ENCODE measurements at regions not wholly inside any gene's neighbourhood (a gene's known extent, or its start where the extent isn't known, plus 50 kb on each side); places are given as distances from the start of the nearest gene placed in this dataset.

DNA sequence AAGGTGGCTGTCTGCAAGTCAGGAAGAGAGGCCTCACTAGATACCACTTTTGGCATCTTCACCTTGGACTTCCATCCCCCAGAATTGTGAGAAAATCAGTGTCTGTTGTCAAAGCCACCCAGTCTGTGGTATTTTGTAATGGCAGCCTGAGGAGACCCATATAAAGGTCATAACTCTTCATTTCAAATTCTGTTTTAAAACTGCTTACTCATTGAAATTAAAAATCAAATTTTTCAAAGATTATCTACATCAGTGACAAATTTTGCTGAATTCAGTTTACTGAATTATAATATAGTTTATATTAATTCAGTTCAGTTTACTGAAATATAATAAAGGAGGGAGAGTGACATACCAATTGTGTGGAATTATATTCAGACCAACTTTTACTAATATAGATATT is 133.1 kb upstream of the IL15 start:
- no peaks in the 10 kb centered on the region for H3K79me2 ChIP-seq (ENCODE audit: insufficient read depth, low read length)
- no peak overlapping the region for H3K4me2 ChIP-seq (ENCODE audit: insufficient read depth, low read length)
- H3K4me3 ChIP-seq (ENCODE audit: insufficient read depth, low read length): no peak overlapping the region
- no peaks in the 10 kb centered on the region for H3K9me3 ChIP-seq (ENCODE audit: low read depth, low read length)
- no peak overlapping the region for H3K27ac ChIP-seq (ENCODE audit: low read depth, low read length)
- no peaks in the 10 kb centered on the region for H3K36me3 ChIP-seq (ENCODE audit: insufficient read depth, low read length)
- no peaks in the 10 kb centered on the region for H3K4me1 ChIP-seq (ENCODE audit: insufficient read depth, low read length)
- H4K20me1 ChIP-seq (ENCODE audit: insufficient read depth, low read length): no peaks in the 10 kb centered on the region
- H3K27me3 ChIP-seq (ENCODE audit: insufficient read depth, low read length): no peaks in the 10 kb centered on the region
- TF ChIP-seq, protein P1, sequence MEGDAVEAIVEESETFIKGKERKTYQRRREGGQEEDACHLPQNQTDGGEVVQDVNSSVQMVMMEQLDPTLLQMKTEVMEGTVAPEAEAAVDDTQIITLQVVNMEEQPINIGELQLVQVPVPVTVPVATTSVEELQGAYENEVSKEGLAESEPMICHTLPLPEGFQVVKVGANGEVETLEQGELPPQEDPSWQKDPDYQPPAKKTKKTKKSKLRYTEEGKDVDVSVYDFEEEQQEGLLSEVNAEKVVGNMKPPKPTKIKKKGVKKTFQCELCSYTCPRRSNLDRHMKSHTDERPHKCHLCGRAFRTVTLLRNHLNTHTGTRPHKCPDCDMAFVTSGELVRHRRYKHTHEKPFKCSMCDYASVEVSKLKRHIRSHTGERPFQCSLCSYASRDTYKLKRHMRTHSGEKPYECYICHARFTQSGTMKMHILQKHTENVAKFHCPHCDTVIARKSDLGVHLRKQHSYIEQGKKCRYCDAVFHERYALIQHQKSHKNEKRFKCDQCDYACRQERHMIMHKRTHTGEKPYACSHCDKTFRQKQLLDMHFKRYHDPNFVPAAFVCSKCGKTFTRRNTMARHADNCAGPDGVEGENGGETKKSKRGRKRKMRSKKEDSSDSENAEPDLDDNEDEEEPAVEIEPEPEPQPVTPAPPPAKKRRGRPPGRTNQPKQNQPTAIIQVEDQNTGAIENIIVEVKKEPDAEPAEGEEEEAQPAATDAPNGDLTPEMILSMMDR (IDR thresholded peaks at IDR 0.05; ENCODE audit: extremely low read depth, low read depth, low read length): no peak
- no peak for DNase-seq (ENCODE audit: insufficient read length, low spot score, missing footprints)
- H2AFZ ChIP-seq (ENCODE audit: low read length): no peak overlapping the region

DNA sequence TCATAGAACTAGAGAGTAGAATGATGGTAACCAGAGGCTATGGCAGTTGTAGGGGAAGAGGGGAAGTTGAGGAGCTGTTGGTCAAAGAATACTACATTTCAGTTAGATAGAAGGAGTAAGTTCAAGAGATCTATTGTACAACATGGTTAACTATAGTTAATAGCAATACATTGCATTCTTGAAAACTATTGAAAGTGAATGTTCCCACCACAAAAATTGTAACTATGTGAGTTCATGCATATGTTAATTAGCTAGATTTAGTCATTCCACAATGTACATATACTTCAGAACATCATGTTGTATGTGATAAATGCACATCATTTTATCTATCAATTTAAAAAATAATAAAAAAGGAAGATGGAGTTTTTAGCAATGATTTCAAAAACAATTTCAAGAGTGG is 125.3 kb upstream of the IL15 start:
- no peaks in the 10 kb centered on the region for H3K36me3 ChIP-seq (ENCODE audit: insufficient read depth, low read length)
- no peaks in the 10 kb centered on the region for H3K9me3 ChIP-seq (ENCODE audit: low read depth, low read length)
- no peaks in the 10 kb centered on the region for H3K79me2 ChIP-seq (ENCODE audit: insufficient read depth, low read length)
- no peak overlapping the region for H3K27ac ChIP-seq (ENCODE audit: low read depth, low read length)
- H3K4me3 ChIP-seq (ENCODE audit: insufficient read depth, low read length): no peak overlapping the region
- no peak overlapping the region for H3K4me2 ChIP-seq (ENCODE audit: insufficient read depth, low read length)
- H3K27me3 ChIP-seq (ENCODE audit: insufficient read depth, low read length): no peaks in the 10 kb centered on the region
- no peak for DNase-seq (ENCODE audit: insufficient read length, low spot score, missing footprints)
- no peaks in the 10 kb centered on the region for H4K20me1 ChIP-seq (ENCODE audit: insufficient read depth, low read length)
- no peaks in the 10 kb centered on the region for H3K4me1 ChIP-seq (ENCODE audit: insufficient read depth, low read length)
- no peak overlapping the region for H2AFZ ChIP-seq (ENCODE audit: low read length)
- TF ChIP-seq, protein P1 (IDR thresholded peaks at IDR 0.05; ENCODE audit: extremely low read depth, low read depth, low read length): no peak

DNA sequence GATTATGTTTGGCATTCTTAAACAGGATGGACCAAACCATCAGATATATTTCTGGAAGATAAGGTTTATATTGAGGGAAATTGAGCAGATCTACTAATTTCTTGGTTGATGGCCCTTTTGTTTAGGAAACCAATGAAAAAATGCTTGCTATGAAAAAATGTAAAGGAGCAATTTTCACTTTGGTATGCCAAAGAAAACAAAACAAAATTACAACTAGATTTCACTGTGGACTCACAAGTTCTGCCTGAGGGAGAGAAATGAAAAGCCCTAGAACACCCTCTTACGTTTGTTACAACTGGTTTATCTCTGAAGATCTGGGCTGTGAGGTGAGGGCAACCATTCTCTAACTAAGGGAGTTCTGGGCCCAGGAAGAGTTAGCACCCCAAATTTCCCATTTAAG is 122.5 kb upstream of the IL15 start:
- Histone ChIP-seq H3K27ac (ENCODE audit: low read depth, low read length) (no peak overlapping the region), H2AFZ (ENCODE audit: low read length) (no peak overlapping the region), H4K20me1 (ENCODE audit: insufficient read depth, low read length) (no peaks in the 10 kb centered on the region), H3K4me3 (ENCODE audit: insufficient read depth, low read length) (no peak overlapping the region), H3K36me3 (ENCODE audit: insufficient read depth, low read length) (no peaks in the 10 kb centered on the region), H3K79me2 (ENCODE audit: insufficient read depth, low read length) (no peaks in the 10 kb centered on the region), H3K4me1 (ENCODE audit: insufficient read depth, low read length) (no peaks in the 10 kb centered on the region), H3K9me3 (ENCODE audit: low read depth, low read length) (no peaks in the 10 kb centered on the region), H3K27me3 (ENCODE audit: insufficient read depth, low read length) (no peaks in the 10 kb centered on the region), H3K4me2 (ENCODE audit: insufficient read depth, low read length) (no peak overlapping the region)
- TF ChIP-seq, protein P1 (IDR thresholded peaks at IDR 0.05; ENCODE audit: extremely low read depth, low read depth, low read length): no peak
- no peak for DNase-seq (ENCODE audit: insufficient read length, low spot score, missing footprints)

DNA sequence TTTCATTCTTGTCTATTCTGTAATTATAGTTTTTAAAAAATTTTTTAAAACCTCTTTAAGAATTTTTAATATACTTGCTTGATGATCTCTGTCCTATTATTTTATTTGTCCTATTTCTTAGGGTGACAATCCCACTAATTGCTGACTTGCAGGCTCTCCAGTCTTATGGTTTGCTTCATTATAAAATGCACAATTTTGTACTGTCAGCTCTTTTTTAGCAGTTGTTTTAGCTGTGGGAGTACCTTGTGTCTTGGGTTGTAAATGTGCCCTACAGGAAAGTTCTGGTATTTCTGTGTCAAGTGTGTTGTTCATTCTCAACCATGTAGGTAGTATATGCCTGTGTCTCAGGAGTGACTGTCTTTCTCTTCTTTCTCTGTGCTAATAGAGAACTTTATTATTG is 118.2 kb upstream of the IL15 start:
- Histone ChIP-seq H3K27ac (ENCODE audit: low read depth, low read length) (no peak overlapping the region), H2AFZ (ENCODE audit: low read length) (no peak overlapping the region), H3K79me2 (ENCODE audit: insufficient read depth, low read length) (no peaks in the 10 kb centered on the region), H3K9me3 (ENCODE audit: low read depth, low read length) (no peaks in the 10 kb centered on the region), H3K27me3 (ENCODE audit: insufficient read depth, low read length) (no peaks in the 10 kb centered on the region), H4K20me1 (ENCODE audit: insufficient read depth, low read length) (no peaks in the 10 kb centered on the region), H3K4me2 (ENCODE audit: insufficient read depth, low read length) (no peak overlapping the region), H3K4me3 (ENCODE audit: insufficient read depth, low read length) (no peak overlapping the region), H3K36me3 (ENCODE audit: insufficient read depth, low read length) (no peaks in the 10 kb centered on the region), H3K4me1 (ENCODE audit: insufficient read depth, low read length) (no peaks in the 10 kb centered on the region)
- no peak for DNase-seq (ENCODE audit: insufficient read length, low spot score, missing footprints)
- TF ChIP-seq, protein P1 (IDR thresholded peaks at IDR 0.05; ENCODE audit: extremely low read depth, low read depth, low read length): no peak
